ENCODE measurements at regions not wholly inside any gene's neighbourhood (a gene's known extent, or its start where the extent isn't known, plus 50 kb on each side); places are given as distances from the start of the nearest gene placed in this dataset.
A peak's percentile ranks its signal among the peaks of the same experiment; 100 is the strongest.

DNA sequence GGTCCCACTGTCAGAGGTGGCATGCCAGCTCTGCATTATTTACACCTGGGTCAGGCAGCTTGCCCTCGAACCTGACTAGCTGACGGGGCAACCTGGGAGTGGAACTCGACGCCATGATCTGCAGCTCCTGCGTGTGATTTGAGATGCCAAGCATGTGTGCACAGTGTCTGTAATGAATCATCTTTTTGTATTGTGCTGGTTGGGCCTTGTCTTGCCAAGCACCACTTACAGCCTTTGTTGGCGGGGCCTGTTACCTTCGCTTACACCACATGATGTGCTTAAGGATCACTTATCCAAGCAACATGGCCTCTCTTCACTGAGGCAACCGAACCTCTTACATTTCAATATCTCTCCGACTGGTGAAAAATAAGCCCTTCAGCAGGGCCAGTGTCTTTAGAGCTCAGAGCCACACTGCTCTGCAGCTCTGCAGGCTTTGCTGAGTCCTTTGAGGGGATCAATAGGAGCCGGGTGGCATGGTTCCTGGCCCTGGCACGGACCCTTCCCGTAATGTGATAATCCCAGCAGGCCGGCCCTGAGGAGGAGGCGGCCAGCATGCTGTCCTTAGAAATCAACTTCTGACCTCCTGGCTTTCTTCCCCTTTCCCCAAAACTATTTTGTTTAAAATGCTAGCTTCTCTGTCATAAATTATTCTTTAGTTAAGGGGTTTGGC lies 297.7 kb upstream of the CD180 start:
- Histone ChIP-seq H3K4me1 (ENCODE audit: control insufficient read depth in 2 of 2, insufficient read depth in 2 of 2, low read length in 1 of 2) (peaks cover 0 to 3% of the 10 kb centered on the region in 2 donors), H3K36me3 (ENCODE audit: control insufficient read depth in 2 of 2, insufficient read depth in 2 of 2, low read length in 1 of 2) (no peaks in the 10 kb centered on the region), H3K4me3 (ENCODE audit: low read depth in 1 of 2, low read length in 2 of 2) (no peak overlapping the region), H3K9me3 (ENCODE audit: control insufficient read depth in 2 of 2, insufficient read depth in 1 of 2, low read depth in 1 of 2, low read length in 1 of 2) (no peaks in the 10 kb centered on the region), H3K27me3 (ENCODE audit: control insufficient read depth in 1 of 2, insufficient read depth in 2 of 2, low read length in 2 of 2) (no peaks in the 10 kb centered on the region), H3K27ac (ENCODE audit: low read depth in 2 of 2, low read length in 1 of 2) (peak overlapping the region in 1 of 2 donors; percentile 34)
- WGBS, 2 donors: 64 to 70% methylated on average over 14 of the region's 14 CpGs

DNA sequence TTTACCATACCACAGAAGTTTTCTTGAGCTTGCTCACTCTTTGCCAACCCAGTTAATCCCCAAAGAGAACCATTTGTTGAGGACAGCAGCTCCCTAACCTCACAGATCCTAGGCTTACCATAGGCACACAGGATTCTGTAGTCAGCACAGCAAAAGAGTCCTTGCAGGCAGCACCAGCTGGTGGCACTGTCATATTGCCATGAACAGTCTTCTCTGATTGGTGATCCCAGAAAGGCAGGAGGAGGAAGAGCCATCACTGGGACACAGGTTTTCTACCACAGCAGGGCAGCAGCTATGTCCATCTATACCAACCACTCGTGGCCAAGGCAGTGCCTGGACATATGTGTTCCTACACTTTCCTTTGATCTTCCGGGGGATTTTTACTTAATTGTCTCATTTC lies 297.1 kb upstream of the CD180 start:
- Histone ChIP-seq H3K27ac (ENCODE audit: low read depth in 2 of 2, low read length in 1 of 2) (no peak overlapping the region), H3K36me3 (ENCODE audit: control insufficient read depth in 2 of 2, insufficient read depth in 2 of 2, low read length in 1 of 2) (no peaks in the 10 kb centered on the region), H3K27me3 (ENCODE audit: control insufficient read depth in 1 of 2, insufficient read depth in 2 of 2, low read length in 2 of 2) (no peaks in the 10 kb centered on the region), H3K9me3 (ENCODE audit: control insufficient read depth in 2 of 2, insufficient read depth in 1 of 2, low read depth in 1 of 2, low read length in 1 of 2) (no peaks in the 10 kb centered on the region), H3K4me3 (ENCODE audit: low read depth in 1 of 2, low read length in 2 of 2) (no peak overlapping the region), H3K4me1 (ENCODE audit: control insufficient read depth in 2 of 2, insufficient read depth in 2 of 2, low read length in 1 of 2) (peaks cover 0 to 3% of the 10 kb centered on the region in 2 donors)
- WGBS, 2 donors: 74 to 86% methylated on average over 2 of the region's 2 CpGs

GRCh38 chr5:67490543-67491321 lies 294.1 kb upstream of the CD180 start:
- Histone ChIP-seq H3K9me3 (ENCODE audit: control insufficient read depth in 2 of 2, insufficient read depth in 1 of 2, low read depth in 1 of 2, low read length in 1 of 2) (no peaks in the 10 kb centered on the region), H3K36me3 (ENCODE audit: control insufficient read depth in 2 of 2, insufficient read depth in 2 of 2, low read length in 1 of 2) (no peaks in the 10 kb centered on the region), H3K4me1 (ENCODE audit: control insufficient read depth in 2 of 2, insufficient read depth in 2 of 2, low read length in 1 of 2) (peaks cover 0 to 3% of the 10 kb centered on the region in 2 donors), H3K27me3 (ENCODE audit: control insufficient read depth in 1 of 2, insufficient read depth in 2 of 2, low read length in 2 of 2) (no peaks in the 10 kb centered on the region), H3K27ac (ENCODE audit: low read depth in 2 of 2, low read length in 1 of 2) (peak overlapping the region in 1 of 2 donors; percentile 27), H3K4me3 (ENCODE audit: low read depth in 1 of 2, low read length in 2 of 2) (no peak overlapping the region)
- 63 to 75% methylated on average over 8 of the region's 8 CpGs for WGBS, 2 donors

GRCh38 chr5:67488885-67489284 lies 292.3 kb upstream of the CD180 start:
- Histone ChIP-seq H3K36me3 (ENCODE audit: control insufficient read depth in 2 of 2, insufficient read depth in 2 of 2, low read length in 1 of 2) (no peaks in the 10 kb centered on the region), H3K27me3 (ENCODE audit: control insufficient read depth in 1 of 2, insufficient read depth in 2 of 2, low read length in 2 of 2) (no peaks in the 10 kb centered on the region), H3K4me1 (ENCODE audit: control insufficient read depth in 2 of 2, insufficient read depth in 2 of 2, low read length in 1 of 2) (no peaks in the 10 kb centered on the region), H3K27ac (ENCODE audit: low read depth in 2 of 2, low read length in 1 of 2) (no peak overlapping the region), H3K9me3 (ENCODE audit: control insufficient read depth in 2 of 2, insufficient read depth in 1 of 2, low read depth in 1 of 2, low read length in 1 of 2) (no peaks in the 10 kb centered on the region), H3K4me3 (ENCODE audit: low read depth in 1 of 2, low read length in 2 of 2) (no peak overlapping the region)
- WGBS, 2 donors: 68 to 75% methylated on average over 4 of the region's 4 CpGs

- WGBS, 2 donors: 81 to 84% methylated on average over 4 of the region's 4 CpGs
- no peaks in the 10 kb centered on the region for H3K9me3 ChIP-seq (ENCODE audit: control insufficient read depth in 2 of 2, insufficient read depth in 1 of 2, low read depth in 1 of 2, low read length in 1 of 2)
- H3K4me1 ChIP-seq (ENCODE audit: control insufficient read depth in 2 of 2, insufficient read depth in 2 of 2, low read length in 1 of 2): no peaks in the 10 kb centered on the region
- no peak overlapping the region for H3K4me3 ChIP-seq (ENCODE audit: low read depth in 1 of 2, low read length in 2 of 2)
- no peaks in the 10 kb centered on the region for H3K36me3 ChIP-seq (ENCODE audit: control insufficient read depth in 2 of 2, insufficient read depth in 2 of 2, low read length in 1 of 2)
- H3K27me3 ChIP-seq (ENCODE audit: control insufficient read depth in 1 of 2, insufficient read depth in 2 of 2, low read length in 2 of 2): no peaks in the 10 kb centered on the region
- H3K27ac ChIP-seq (ENCODE audit: low read depth in 2 of 2, low read length in 1 of 2): no peak overlapping the region
Measured at GRCh38 chr5:67487862-67488261, 291.3 kb upstream of the CD180 start.

GRCh38 chr5:67483453-67484030 lies 286.9 kb upstream of the CD180 start:
- no peaks in the 10 kb centered on the region for H3K9me3 ChIP-seq (ENCODE audit: control insufficient read depth in 2 of 2, insufficient read depth in 1 of 2, low read depth in 1 of 2, low read length in 1 of 2)
- 82 to 86% methylated on average over 2 of the region's 2 CpGs for WGBS, 2 donors
- H3K36me3 ChIP-seq (ENCODE audit: control insufficient read depth in 2 of 2, insufficient read depth in 2 of 2, low read length in 1 of 2): no peaks in the 10 kb centered on the region
- H3K27me3 ChIP-seq (ENCODE audit: control insufficient read depth in 1 of 2, insufficient read depth in 2 of 2, low read length in 2 of 2): no peaks in the 10 kb centered on the region
- H3K27ac ChIP-seq (ENCODE audit: low read depth in 2 of 2, low read length in 1 of 2): no peak overlapping the region
- H3K4me1 ChIP-seq (ENCODE audit: control insufficient read depth in 2 of 2, insufficient read depth in 2 of 2, low read length in 1 of 2): no peaks in the 10 kb centered on the region
- H3K4me3 ChIP-seq (ENCODE audit: low read depth in 1 of 2, low read length in 2 of 2): no peak overlapping the region

GRCh38 chr5:67481362-67481761 lies 284.8 kb upstream of the CD180 start:
- Histone ChIP-seq H3K4me1 (ENCODE audit: control insufficient read depth in 2 of 2, insufficient read depth in 2 of 2, low read length in 1 of 2) (no peaks in the 10 kb centered on the region), H3K9me3 (ENCODE audit: control insufficient read depth in 2 of 2, insufficient read depth in 1 of 2, low read depth in 1 of 2, low read length in 1 of 2) (no peaks in the 10 kb centered on the region), H3K36me3 (ENCODE audit: control insufficient read depth in 2 of 2, insufficient read depth in 2 of 2, low read length in 1 of 2) (no peaks in the 10 kb centered on the region), H3K4me3 (ENCODE audit: low read depth in 1 of 2, low read length in 2 of 2) (no peak overlapping the region), H3K27ac (ENCODE audit: low read depth in 2 of 2, low read length in 1 of 2) (no peak overlapping the region), H3K27me3 (ENCODE audit: control insufficient read depth in 1 of 2, insufficient read depth in 2 of 2, low read length in 2 of 2) (no peaks in the 10 kb centered on the region)
- WGBS, 2 donors: 85% methylated on average over 1 of the region's 1 CpG

DNA sequence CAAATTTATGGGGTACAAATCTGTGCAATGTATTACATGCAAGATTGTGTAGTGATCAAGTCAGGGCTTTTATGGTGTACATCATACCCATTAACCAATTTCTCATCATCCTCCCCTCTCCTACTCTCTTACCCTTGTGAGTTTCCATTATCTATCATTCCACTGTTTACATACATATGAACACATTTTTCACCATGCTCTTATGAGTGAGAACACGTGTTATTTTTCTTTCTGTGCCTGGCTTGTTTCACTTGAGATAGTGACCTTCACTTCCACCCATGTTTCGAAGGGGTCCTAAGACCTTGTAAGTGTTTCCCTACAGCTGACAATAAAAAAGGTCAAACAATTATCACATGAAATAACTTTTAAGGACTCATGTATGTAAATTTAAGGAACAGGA lies 281.7 kb upstream of the CD180 start:
- Histone ChIP-seq H3K4me1 (ENCODE audit: control insufficient read depth in 2 of 2, insufficient read depth in 2 of 2, low read length in 1 of 2) (no peaks in the 10 kb centered on the region), H3K9me3 (ENCODE audit: control insufficient read depth in 2 of 2, insufficient read depth in 1 of 2, low read depth in 1 of 2, low read length in 1 of 2) (no peaks in the 10 kb centered on the region), H3K27me3 (ENCODE audit: control insufficient read depth in 1 of 2, insufficient read depth in 2 of 2, low read length in 2 of 2) (no peaks in the 10 kb centered on the region), H3K27ac (ENCODE audit: low read depth in 2 of 2, low read length in 1 of 2) (no peak overlapping the region), H3K4me3 (ENCODE audit: low read depth in 1 of 2, low read length in 2 of 2) (no peak overlapping the region), H3K36me3 (ENCODE audit: control insufficient read depth in 2 of 2, insufficient read depth in 2 of 2, low read length in 1 of 2) (no peaks in the 10 kb centered on the region)
- WGBS, 2 donors: 80 to 83% methylated on average over 2 of the region's 2 CpGs

GRCh38 chr5:67476995-67477394 lies 280.4 kb upstream of the CD180 start:
- 88 to 89% methylated on average over 1 of the region's 1 CpG for WGBS, 2 donors
- no peaks in the 10 kb centered on the region for H3K4me1 ChIP-seq (ENCODE audit: control insufficient read depth in 2 of 2, insufficient read depth in 2 of 2, low read length in 1 of 2)
- no peaks in the 10 kb centered on the region for H3K27me3 ChIP-seq (ENCODE audit: control insufficient read depth in 1 of 2, insufficient read depth in 2 of 2, low read length in 2 of 2)
- no peak overlapping the region for H3K27ac ChIP-seq (ENCODE audit: low read depth in 2 of 2, low read length in 1 of 2)
- no peaks in the 10 kb centered on the region for H3K9me3 ChIP-seq (ENCODE audit: control insufficient read depth in 2 of 2, insufficient read depth in 1 of 2, low read depth in 1 of 2, low read length in 1 of 2)
- H3K36me3 ChIP-seq (ENCODE audit: control insufficient read depth in 2 of 2, insufficient read depth in 2 of 2, low read length in 1 of 2): no peaks in the 10 kb centered on the region
- H3K4me3 ChIP-seq (ENCODE audit: low read depth in 1 of 2, low read length in 2 of 2): no peak overlapping the region
